ENCODE measurements at regions not wholly inside any gene's neighbourhood (a gene's known extent, or its start where the extent isn't known, plus 50 kb on each side); places are given as distances from the start of the nearest gene placed in this dataset.

DNA sequence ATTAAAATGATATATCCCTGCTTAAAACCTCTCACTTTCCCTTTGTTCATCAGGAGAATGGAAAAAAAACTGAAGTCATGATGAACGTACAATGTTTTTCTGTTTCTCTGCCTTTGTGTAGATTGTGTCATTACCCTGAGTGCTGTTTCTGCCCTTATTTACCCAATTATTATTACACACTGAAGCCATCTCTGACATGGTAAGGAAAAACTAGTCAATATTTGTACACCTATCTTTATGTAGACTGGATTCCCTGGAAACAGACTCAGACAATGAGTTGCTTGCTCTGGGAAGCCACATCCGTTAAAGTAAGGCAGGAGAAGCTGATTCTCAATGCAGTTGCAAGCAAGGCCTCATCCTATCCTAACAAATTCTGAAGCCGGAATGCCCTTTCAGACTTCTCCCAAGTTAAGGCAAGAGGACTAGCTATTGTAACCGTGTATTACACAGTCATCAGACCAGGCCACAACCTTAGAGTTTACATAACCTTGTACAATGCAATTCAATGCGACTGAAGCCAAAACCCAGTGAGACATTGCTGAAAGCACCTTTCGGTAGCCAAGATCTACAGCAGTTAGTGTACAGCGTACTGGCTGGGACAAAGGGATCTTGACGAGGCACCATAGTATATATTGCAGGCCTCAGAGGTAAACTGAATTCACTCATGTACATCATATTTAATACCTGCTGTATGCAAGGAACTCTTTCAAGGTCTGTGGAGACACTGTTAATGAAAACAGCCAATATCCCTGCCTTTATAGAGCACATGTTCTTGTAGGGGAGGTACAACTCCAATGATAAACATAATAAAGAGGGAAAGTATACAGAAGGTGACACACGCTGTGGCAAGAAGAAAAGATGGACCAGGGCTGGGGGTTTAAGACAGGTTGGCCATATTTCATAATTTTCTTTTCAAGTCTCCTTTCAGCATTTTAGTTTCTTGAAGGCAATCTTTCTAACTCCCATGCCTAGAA, 1040.8 kb upstream of the SEMA6D start:
- DNase-seq (ENCODE audit: low spot score), result no peak
- Histone ChIP-seq H3K4me3 (no peak overlapping the region), H3K27ac (no peak overlapping the region)
- TF ChIP-seq, protein P1, sequence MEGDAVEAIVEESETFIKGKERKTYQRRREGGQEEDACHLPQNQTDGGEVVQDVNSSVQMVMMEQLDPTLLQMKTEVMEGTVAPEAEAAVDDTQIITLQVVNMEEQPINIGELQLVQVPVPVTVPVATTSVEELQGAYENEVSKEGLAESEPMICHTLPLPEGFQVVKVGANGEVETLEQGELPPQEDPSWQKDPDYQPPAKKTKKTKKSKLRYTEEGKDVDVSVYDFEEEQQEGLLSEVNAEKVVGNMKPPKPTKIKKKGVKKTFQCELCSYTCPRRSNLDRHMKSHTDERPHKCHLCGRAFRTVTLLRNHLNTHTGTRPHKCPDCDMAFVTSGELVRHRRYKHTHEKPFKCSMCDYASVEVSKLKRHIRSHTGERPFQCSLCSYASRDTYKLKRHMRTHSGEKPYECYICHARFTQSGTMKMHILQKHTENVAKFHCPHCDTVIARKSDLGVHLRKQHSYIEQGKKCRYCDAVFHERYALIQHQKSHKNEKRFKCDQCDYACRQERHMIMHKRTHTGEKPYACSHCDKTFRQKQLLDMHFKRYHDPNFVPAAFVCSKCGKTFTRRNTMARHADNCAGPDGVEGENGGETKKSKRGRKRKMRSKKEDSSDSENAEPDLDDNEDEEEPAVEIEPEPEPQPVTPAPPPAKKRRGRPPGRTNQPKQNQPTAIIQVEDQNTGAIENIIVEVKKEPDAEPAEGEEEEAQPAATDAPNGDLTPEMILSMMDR (IDR thresholded peaks at IDR 0.05), result no peak

DNA sequence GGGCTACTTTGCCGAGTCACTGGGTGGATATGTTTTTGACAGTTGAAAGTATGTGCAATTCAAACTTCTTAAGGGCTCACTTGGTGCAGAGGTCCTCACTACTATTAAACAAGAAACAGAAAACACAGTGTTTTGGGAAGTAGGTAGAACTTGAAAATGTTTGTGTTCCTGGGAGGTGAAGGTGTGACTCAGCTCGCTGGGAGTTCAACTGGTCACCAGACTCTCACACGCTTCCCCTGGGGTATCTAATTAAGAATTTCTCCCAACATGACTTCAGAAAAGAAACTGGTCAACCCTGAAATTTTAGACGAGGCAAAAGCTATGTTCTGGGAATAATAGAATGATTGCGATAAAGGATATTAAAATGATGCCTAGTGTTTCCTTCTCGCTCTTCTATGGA, 1039.8 kb upstream of the SEMA6D start:
- Histone ChIP-seq H3K27ac (no peak overlapping the region), H3K4me3 (no peak overlapping the region)

DNA sequence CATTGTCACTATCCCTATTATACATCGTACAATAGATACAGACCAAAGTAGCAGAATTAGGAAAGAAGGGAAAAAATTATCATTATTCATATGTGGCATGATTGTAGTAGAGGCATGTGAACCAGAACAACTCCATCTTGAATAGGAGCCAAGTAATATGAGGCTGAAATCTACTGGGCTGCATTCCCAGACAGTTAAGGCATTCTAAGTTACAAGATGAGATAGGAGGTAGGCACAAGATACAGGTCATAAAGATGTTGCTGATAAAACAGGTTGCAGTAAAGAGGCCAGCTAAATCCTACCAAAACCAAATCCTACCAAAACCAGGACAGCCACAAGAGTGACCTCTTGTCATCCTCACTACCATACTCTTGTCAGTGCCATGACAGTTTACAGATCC, 1035.4 kb upstream of the SEMA6D start:
- no peak overlapping the region for H3K27ac ChIP-seq
- TF ChIP-seq, protein P1 (IDR thresholded peaks at IDR 0.05), result no peak
- no peak for DNase-seq (ENCODE audit: low spot score)
- H3K4me3 ChIP-seq, result no peak overlapping the region

More for the DNA sequence above, 1039.8 kb upstream of the SEMA6D start:
- TF ChIP-seq, protein P1 (IDR thresholded peaks at IDR 0.05), result no peak
- DNase-seq (ENCODE audit: low spot score), result no peak

DNA sequence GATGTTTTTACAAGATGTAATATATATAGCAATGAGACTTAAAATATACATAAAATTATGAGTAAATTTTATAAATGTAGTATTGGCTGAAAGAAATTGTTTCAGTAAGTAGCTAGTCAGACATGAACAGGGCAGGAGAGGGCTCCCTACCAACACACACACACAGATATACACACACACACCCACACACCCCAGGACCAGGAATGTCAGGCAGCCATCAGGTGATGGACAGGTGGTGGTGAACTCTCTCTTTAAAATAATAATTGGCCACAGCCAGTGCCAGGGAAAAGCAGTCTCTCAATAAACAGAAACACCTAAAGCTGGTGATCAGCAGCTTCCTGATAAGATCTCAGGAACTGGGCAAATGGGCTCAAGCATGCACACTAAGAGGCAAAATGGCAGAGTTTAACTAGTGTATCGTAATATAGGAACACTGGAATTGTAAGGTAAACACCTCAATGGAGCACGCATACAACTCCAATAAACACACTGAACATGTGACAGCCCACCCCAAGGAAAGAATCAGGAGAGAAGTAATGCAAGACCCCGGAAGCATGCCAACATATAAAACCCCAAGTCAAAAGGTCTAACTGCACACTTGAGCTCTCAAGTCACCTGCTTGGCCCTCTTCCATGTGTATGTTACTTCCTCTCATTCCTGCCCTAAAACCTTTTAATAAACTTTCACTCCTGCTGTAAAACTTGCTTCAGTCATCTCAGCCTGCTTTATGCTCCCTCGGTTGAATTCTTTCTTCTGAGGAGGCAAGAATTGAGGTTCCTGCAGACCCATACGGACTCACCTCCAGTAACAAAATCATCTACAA, 1034.1 kb upstream of the SEMA6D start:
- TF ChIP-seq, protein P1 (IDR thresholded peaks at IDR 0.05), result no peak
- no peak overlapping the region for H3K4me3 ChIP-seq
- no peak overlapping the region for H3K27ac ChIP-seq
- DNase-seq (ENCODE audit: low spot score), result no peak

DNA sequence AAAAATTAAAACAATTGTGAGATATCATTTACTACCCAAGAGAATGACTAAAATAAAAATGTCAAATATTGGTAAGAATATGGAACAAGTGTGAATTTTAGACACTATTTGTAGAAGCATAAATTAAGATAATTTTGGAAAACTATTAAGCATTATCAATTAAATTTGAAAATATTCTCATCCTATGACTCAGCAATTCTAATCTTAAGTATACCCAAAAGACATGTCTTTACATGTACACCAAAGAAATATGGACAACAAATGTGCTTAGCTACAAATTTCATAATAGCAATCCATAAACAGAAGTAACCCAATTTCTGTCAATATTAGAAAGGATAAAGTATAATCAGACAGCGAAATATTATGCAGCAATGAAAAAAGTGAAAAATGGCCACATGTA, 1032.2 kb upstream of the SEMA6D start:
- DNase-seq (ENCODE audit: low spot score), result no peak
- H3K4me3 ChIP-seq, result no peak overlapping the region
- no peak overlapping the region for H3K27ac ChIP-seq
- TF ChIP-seq, protein P1 (IDR thresholded peaks at IDR 0.05), result no peak

DNA sequence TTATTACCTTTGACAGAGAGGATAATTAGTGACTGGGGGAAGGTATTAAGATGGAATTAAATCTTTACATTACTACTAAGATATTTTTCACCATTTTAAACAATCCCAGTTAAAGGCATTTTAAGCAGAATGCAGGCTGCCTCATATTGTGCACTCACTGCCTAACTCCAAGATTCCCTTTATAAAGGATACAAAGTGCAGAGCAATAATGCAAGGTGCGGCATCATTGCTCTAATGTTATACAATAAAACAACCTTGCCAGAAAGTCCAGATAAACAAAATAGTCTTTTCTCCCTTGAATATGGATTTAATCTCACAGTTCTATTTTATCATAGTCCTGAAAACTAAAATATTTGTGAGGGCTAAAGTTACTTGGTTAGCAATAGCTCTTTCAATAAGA, 1031.6 kb upstream of the SEMA6D start:
- DNase-seq (ENCODE audit: low spot score), result no peak
- H3K27ac ChIP-seq, result no peak overlapping the region
- TF ChIP-seq, protein P1 (IDR thresholded peaks at IDR 0.05), result no peak
- no peak overlapping the region for H3K4me3 ChIP-seq

Measured in coronary artery (tissue), 2 donors.